Skeletal muscle satellite cell (primary cell): ENCODE measurements at regions not wholly inside any gene's neighbourhood (a gene's known extent, or its start where the extent isn't known, plus 50 kb on each side); places are given as distances from the start of the nearest gene placed in this dataset.

Experiments
- H3K27me3 ChIP-seq: 2 replicates; pipeline ENCODE4 v1.7.0; 2013; ENCODE audit warnings: low read length; ENCODE audit not compliant: control insufficient read depth, insufficient read depth
- H3K36me3 ChIP-seq: 2 replicates; pipeline ENCODE4 v1.7.0; 2013; ENCODE audit warnings: mild to moderate bottlenecking, control low read depth, low read length; ENCODE audit not compliant: insufficient read depth
- H3K4me1 ChIP-seq: 2 replicates; pipeline ENCODE4 v1.7.0; 2013; ENCODE audit warnings: low read length; ENCODE audit not compliant: control insufficient read depth, insufficient read depth
- H3K4me2 ChIP-seq: 2 replicates; pipeline ENCODE4 v1.7.0; 2013; ENCODE audit warnings: mild to moderate bottlenecking, low read length
- H3K4me3 ChIP-seq: 2 replicates; pipeline ENCODE4 v1.7.0; 2013; ENCODE audit warnings: low read length
- H3K9ac ChIP-seq: 2 replicates; pipeline ENCODE4 v1.7.0; 2013; ENCODE audit warnings: mild to moderate bottlenecking, low read depth, low read length, moderate library complexity
- H3K9me3 ChIP-seq: replicated peaks from 2 replicates; pipeline ENCODE4 v1.7.0; 2013; ENCODE audit warnings: mild to moderate bottlenecking, control low read depth, low read length

- no peaks in the 10 kb centered on the region for H3K36me3 ChIP-seq
- no peak overlapping the region for H3K4me3 ChIP-seq
- H3K27me3 ChIP-seq: no peaks in the 10 kb centered on the region
- no peak overlapping the region for H3K9ac ChIP-seq
- H3K9me3 ChIP-seq: no peaks in the 10 kb centered on the region
- peaks cover 14% of the 10 kb centered on the region for H3K4me1 ChIP-seq
- H3K4me2 ChIP-seq: no peak overlapping the region
These were observed 233.1 kb upstream of the RPS6KA3 start for GRCh38 chrX:20499763-20500162.

DNA sequence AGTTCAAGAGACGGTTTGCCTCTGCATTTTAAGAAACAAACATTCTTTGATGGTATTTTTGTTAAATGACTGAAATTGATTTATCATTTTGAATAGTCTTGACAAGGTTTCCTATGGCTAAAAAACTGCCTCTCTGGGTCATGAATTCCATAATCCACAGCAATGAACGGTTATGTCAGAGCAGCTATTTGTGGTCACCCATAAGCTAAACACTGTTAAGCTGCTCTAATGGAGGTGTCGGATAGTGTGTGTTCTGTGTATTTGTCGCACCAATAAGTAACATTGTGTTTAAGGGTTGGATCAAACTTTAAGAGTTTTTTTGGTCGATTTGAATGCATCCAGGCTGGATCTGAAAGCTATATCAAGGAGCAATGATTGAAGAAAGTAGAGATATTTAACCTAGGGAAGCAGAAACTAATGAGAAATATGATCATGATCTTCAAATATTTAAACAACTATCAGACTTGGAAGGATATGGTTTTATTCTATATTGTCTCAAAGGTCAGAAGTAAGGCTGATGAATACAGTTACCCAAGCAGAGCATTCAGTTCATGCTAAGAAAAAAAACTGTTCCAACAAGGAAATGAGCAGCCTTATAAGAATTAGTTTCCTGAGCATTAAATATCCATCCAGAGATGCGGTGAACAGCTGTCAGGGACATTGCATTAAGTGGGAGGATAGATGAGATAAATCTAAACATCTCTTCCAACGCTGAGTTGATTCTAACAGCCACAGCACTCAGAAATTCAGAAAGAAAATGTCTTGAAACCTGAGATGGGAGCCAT, 232.3 kb upstream of the RPS6KA3 start:
- no peak overlapping the region for H3K4me3 ChIP-seq
- H3K36me3 ChIP-seq: no peaks in the 10 kb centered on the region
- no peak overlapping the region for H3K4me2 ChIP-seq
- H3K9me3 ChIP-seq: no peaks in the 10 kb centered on the region
- peaks cover 14% of the 10 kb centered on the region for H3K4me1 ChIP-seq
- no peaks in the 10 kb centered on the region for H3K27me3 ChIP-seq
- H3K9ac ChIP-seq: no peak overlapping the region

DNA sequence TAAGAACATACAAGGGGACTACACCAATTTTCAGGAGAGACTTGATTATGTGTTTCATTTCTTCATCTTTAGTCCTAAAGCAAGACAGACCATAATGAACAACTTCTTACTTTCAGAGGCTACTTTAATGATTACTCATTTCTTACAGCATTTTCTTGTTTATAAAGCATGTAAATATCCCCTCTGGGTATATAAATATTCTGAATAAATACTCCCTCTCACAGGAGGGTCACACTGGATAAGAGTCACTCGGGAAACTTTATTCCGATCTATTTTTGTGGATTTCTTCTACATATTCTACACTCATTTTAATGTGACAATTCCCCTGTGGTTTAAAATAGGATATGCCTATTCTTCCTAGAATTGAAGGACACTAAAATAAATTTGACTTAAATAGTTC, 228.9 kb upstream of the RPS6KA3 start:
- Histone ChIP-seq H3K36me3 (no peaks in the 10 kb centered on the region), H3K4me3 (no peak overlapping the region), H3K4me1 (peaks cover 14% of the 10 kb centered on the region), H3K9me3 (no peaks in the 10 kb centered on the region), H3K9ac (no peak overlapping the region), H3K4me2 (no peak overlapping the region), H3K27me3 (no peaks in the 10 kb centered on the region)

DNA sequence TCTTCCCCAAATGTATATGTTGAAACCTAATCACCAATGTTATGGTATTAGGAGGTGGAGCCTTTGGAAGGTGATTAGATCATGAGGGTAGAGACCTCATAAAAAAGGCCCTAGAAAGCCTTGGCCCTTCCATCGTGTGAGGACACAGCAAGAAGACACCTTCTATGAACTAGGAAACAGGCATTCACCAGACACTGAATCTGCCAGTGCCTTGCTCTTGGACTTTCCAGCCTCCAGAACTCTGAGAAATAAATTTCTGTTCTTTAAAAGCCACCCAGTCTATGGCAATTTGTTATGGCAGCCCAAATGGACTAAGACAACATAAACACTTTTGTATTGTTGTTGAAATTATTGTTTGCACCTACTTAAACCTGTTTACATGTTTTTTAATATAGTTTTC, 221.8 kb upstream of the RPS6KA3 start:
- no peak overlapping the region for H3K4me2 ChIP-seq
- no peak overlapping the region for H3K4me3 ChIP-seq
- no peaks in the 10 kb centered on the region for H3K36me3 ChIP-seq
- H3K9ac ChIP-seq: no peak overlapping the region
- H3K9me3 ChIP-seq: no peaks in the 10 kb centered on the region
- no peaks in the 10 kb centered on the region for H3K27me3 ChIP-seq
- peaks cover 7% of the 10 kb centered on the region for H3K4me1 ChIP-seq

DNA sequence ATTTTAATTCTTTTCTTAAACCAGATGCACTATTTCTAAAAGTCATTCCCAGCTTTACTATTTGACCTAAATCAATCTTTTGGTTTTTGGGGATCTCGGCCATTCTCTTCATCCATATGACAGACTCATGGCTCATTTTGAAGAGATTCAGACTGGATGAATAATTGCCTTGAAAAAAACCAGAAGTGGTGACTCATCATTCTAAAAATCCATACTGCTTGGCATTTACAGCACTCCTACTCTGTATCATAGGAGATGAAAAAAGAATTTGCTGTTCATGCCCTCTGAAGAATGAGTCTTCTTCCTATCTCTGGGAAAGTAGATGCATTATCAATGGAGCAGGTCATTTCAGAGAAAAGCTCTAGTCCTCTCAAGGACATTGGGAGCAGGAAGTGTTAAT, 220.5 kb upstream of the RPS6KA3 start:
- H3K4me2 ChIP-seq: no peak overlapping the region
- H3K4me3 ChIP-seq: no peak overlapping the region
- H3K36me3 ChIP-seq: no peaks in the 10 kb centered on the region
- no peaks in the 10 kb centered on the region for H3K27me3 ChIP-seq
- H3K9ac ChIP-seq: no peak overlapping the region
- peaks cover 7% of the 10 kb centered on the region for H3K4me1 ChIP-seq
- H3K9me3 ChIP-seq: no peaks in the 10 kb centered on the region

DNA sequence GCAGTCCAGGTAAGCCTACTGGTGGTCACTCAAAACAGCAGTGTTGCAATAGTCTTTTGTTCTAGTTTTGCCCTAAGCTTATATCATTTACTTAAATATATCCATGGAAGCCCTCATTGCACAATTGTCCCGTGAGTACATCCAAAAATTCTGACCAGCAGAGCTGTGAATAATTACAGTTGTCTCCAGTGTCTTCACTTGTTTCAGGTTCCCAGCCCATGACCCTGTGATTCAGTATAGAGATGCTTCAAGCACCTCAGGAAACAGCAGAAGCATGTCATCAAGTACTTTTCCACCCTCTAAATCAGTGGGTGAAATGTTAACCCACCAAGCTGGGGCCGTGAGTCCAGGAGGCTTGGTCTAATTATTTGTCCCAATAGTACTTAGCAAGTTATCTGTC, 214.9 kb upstream of the RPS6KA3 start:
- H3K27me3 ChIP-seq: no peaks in the 10 kb centered on the region
- H3K36me3 ChIP-seq: no peaks in the 10 kb centered on the region
- H3K9me3 ChIP-seq: no peaks in the 10 kb centered on the region
- no peak overlapping the region for H3K9ac ChIP-seq
- no peak overlapping the region for H3K4me2 ChIP-seq
- H3K4me1 ChIP-seq: no peaks in the 10 kb centered on the region
- H3K4me3 ChIP-seq: no peak overlapping the region

- no peaks in the 10 kb centered on the region for H3K4me1 ChIP-seq
- H3K9me3 ChIP-seq: no peaks in the 10 kb centered on the region
- H3K9ac ChIP-seq: no peak overlapping the region
- H3K4me3 ChIP-seq: no peak overlapping the region
- H3K27me3 ChIP-seq: no peaks in the 10 kb centered on the region
- H3K36me3 ChIP-seq: no peaks in the 10 kb centered on the region
- no peak overlapping the region for H3K4me2 ChIP-seq
These were observed 213.2 kb upstream of the RPS6KA3 start for GRCh38 chrX:20479896-20480295.

GRCh38 chrX:20479048-20479447, 212.3 kb upstream of the RPS6KA3 start:
- no peak overlapping the region for H3K4me2 ChIP-seq
- H3K36me3 ChIP-seq: no peaks in the 10 kb centered on the region
- no peaks in the 10 kb centered on the region for H3K4me1 ChIP-seq
- no peak overlapping the region for H3K4me3 ChIP-seq
- H3K9ac ChIP-seq: no peak overlapping the region
- H3K27me3 ChIP-seq: no peaks in the 10 kb centered on the region
- no peaks in the 10 kb centered on the region for H3K9me3 ChIP-seq

DNA sequence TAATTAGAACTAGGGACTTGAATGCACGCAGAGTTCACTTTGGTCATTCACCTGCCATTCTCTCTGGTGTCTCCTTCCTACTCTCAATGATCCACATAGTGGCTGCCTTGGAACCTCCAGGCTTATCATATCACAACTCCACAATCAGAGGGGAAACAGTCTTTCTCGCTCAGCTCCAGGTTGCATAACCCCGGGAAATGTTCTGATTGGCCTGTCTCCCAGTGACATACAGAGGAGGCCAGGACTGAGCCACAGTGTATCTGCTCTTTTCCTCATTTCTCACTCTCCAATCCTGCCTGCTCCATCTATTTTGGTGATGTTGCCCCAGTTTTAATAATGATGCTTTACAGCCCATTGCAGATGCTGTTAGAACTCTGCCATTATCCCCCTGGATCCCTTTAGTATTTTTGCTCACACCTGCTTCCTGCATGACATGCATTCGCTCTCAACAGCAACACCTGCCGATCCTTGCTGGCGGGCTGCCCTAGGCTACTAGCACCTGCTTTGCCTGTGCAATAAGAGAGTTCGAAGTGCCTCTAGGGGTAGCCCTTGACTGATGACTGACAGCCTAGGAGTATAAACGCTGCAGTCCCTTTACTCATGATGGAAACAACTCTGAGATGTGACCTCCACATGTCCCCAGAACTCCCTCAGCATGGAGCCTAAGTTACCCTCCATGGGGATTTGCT, 211.3 kb upstream of the RPS6KA3 start:
- no peak overlapping the region for H3K4me3 ChIP-seq
- no peak overlapping the region for H3K4me2 ChIP-seq
- H3K36me3 ChIP-seq: no peaks in the 10 kb centered on the region
- no peaks in the 10 kb centered on the region for H3K4me1 ChIP-seq
- H3K27me3 ChIP-seq: no peaks in the 10 kb centered on the region
- no peaks in the 10 kb centered on the region for H3K9me3 ChIP-seq
- H3K9ac ChIP-seq: no peak overlapping the region

GRCh38 chrX:20477219-20477618, 210.5 kb upstream of the RPS6KA3 start:
- no peaks in the 10 kb centered on the region for H3K9me3 ChIP-seq
- H3K27me3 ChIP-seq: no peaks in the 10 kb centered on the region
- H3K36me3 ChIP-seq: no peaks in the 10 kb centered on the region
- no peaks in the 10 kb centered on the region for H3K4me1 ChIP-seq
- no peak overlapping the region for H3K9ac ChIP-seq
- H3K4me2 ChIP-seq: no peak overlapping the region
- no peak overlapping the region for H3K4me3 ChIP-seq

GRCh38 chrX:20472620-20473258, 206.0 kb upstream of the RPS6KA3 start:
- Histone ChIP-seq H3K4me3 (no peak overlapping the region), H3K9ac (no peak overlapping the region), H3K36me3 (no peaks in the 10 kb centered on the region), H3K9me3 (no peaks in the 10 kb centered on the region), H3K27me3 (no peaks in the 10 kb centered on the region), H3K4me2 (no peak overlapping the region), H3K4me1 (no peaks in the 10 kb centered on the region)
